ENCODE measurements at regions not wholly inside any gene's neighbourhood (a gene's known extent, or its start where the extent isn't known, plus 50 kb on each side); places are given as distances from the start of the nearest gene placed in this dataset.

DNA sequence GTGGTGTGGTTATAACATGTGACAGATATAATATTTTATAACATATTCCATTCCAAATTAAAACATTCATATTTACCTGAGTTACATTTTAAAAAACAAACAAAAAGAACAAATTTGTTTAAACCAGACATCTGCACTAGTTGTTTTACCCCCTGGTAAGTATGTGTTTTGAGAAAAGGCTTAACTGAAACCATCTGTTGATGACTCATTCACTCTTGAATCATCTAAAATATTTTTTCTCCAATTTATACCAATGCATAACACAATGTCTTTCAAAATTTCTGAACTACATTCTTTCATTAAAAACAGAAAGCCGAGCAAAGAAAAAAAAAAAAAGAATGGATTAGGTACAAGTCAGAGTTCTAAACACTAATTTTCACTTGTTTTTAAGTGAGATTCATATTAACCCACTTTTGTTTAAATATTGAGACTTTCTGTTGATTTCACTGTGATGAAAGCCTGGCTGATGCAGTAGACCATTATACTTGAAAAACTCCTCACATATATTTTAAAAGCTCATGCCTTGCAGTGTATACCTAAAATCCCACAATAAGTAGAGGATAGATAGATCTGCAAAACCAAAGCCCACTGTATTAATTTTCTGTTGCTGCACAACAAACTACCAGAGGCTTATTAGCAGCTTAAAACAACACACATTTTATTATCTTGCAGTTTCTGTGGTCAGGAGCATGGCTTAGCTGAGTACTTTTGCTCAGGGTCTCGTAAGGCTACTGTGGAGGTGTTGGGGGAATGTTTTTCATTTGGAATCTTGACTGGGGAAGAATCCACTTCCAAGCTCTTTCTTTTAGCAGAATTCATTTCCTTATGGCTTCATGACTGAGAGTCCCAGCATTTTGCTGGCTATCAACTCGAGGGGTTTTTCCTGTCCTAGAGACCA, 221.5 kb downstream of the PCDH18 start:
- DNase-seq (ENCODE audit: low read depth in 2 of 2): peak; percentile 86 to 88

- DNase-seq (ENCODE audit: low read depth in 2 of 2): peak; percentile 44 to 48
Observed at GRCh38 chr4:137310166-137310565, 222.1 kb downstream of the PCDH18 start.

DNA sequence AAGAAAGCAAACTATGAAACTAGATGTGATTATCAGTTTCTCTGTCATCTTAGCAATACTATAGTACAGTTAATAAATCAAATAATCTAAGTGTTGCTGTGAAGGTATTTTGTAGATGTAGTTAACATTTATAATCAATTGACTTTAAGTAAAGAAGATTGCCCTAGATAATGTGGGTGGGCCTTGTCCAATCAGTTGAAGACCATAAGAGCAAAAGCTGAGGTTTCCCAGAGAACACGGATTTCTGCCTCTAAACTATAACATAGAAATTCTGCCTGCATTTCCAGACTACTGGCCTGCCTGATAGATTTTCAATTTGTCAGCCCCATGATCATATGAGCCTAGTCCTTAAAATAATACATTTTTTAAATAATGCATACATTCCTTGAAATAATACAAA, 222.9 kb downstream of the PCDH18 start:
- DNase-seq (ENCODE audit: low read depth in 2 of 2): no peak

GRCh38 chr4:137307806-137308205, 224.5 kb downstream of the PCDH18 start:
- DNase-seq (ENCODE audit: low read depth in 2 of 2): peak; percentile 31 to 32

DNA sequence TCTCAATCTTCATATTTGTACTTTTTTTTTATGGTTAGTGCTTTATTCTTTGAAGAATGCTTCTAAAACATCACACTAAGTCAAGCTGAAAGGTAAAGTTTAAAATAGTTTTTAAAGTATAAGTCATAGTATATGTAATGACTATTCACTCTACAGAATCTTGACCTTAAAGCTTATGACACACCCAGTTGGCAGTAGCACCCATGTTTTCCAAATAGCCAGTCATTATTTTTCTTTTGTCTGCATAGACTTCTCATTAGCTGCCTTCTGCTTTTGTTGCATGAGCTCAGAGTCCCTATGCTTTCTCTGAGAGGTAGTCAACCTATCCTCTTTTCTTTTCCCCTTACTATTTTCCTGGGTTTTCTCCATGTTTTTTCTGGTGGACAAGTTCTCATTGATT, 231.5 kb downstream of the PCDH18 start:
- no peak for DNase-seq (ENCODE audit: low read depth in 2 of 2)

- no peak for DNase-seq (ENCODE audit: low read depth in 2 of 2)
Observed at GRCh38 chr4:137299281-137299680, 233.0 kb downstream of the PCDH18 start.

DNA sequence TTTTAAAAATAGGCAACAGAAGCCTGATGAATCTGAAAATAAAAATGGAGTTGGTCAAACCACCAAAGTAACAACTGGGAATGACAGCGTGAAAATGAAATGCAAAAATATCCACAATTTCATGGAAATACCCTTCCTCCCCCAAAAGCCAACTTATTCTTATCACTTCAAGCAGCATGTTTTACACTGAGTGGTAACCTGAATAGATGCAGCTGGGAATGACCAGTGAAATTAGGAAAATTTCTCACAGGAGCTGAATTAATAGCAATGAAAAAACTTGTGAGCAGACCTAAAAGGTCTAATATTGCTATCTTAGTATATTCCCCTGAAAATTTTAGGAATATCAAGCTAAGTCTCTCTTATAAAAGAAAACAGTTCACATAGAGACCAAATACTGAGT, 239.0 kb downstream of the PCDH18 start:
- DNase-seq (ENCODE audit: low read depth in 2 of 2): no peak

DNA sequence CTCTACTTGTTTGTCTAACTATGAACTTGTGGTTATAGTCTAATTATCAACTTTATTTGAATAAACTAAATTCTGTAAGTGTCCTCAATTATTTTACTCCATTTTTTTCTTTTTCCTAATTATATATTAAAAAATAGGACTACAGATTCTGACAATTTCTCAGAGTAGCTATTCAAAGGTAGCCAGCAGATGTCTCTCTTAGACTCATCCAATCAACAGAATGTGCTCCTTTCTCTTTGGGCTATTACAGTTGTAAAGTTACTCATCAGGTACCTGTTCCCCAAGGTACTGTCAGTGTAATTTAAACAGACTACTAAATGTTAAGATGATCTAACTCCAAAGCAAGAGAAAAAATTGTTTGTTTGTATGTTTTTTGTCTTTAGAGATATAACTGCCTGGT, 248.6 kb downstream of the PCDH18 start:
- peak in 1 of 2 experiments; percentile 20 for DNase-seq (ENCODE audit: low read depth in 2 of 2)

DNA sequence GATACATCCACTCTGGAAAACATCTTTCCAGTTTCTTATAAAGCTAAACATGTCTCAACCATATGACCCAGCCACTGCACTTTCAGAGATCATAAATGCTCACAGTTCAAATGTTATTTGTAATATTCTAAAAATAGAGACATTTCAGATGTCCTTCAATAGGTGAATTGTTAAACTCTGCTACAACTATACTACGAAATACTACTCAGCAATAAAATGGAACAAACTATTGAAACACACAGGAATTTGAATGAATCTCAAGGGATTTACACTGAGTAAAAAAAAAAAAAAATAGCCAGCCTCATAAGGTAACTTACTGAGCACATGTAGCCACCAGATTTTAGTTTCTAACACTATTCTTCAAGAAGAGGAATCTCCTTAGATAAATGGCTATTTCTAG, 253.9 kb downstream of the PCDH18 start:
- DNase-seq (ENCODE audit: low read depth in 2 of 2): peak in 1 of 2 experiments; percentile 13

GRCh38 chr4:137274404-137274803, 257.9 kb downstream of the PCDH18 start:
- DNase-seq (ENCODE audit: low read depth in 2 of 2): peak in 1 of 2 experiments; percentile 40

DNA sequence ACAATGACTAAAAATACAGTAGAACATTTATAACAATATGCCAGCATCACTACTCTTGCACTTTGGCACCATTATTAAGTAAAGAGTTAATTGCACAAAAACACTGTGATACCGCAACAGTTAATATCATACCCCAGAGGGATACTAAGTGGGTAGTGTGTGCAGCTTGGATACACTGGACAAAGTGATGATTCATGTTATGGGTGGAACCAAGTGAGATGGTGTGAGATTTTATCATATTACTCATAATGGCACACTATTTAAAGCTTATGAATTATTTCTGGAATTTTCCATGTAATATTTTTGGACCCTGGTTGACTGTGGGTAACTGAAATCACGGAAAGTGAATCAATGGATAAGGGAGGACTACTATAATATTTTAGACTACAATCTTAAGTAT, 265.3 kb downstream of the PCDH18 start:
- peak in 1 of 2 experiments; percentile 35 for DNase-seq (ENCODE audit: low read depth in 2 of 2)

DNA sequence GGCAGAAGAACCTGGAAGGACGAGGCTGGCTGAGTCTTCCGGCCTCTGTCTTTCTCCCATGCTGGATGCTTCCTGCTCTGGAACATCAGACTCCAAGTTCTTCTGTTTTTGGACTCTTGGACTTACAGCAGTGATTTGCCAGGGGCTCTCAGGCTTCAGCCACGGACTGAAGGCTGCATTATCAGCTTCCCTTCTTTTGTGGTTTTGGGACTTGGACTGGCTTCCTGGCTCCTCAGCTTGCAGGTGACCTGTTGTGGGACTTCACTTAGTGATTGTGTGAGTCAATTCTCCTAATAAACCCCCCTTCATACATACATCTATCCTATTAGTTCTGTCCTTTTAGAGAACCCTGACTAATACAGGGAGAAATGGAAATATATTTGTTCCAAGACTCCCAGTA, 265.8 kb downstream of the PCDH18 start:
- DNase-seq (ENCODE audit: low read depth in 2 of 2): no peak

DNA sequence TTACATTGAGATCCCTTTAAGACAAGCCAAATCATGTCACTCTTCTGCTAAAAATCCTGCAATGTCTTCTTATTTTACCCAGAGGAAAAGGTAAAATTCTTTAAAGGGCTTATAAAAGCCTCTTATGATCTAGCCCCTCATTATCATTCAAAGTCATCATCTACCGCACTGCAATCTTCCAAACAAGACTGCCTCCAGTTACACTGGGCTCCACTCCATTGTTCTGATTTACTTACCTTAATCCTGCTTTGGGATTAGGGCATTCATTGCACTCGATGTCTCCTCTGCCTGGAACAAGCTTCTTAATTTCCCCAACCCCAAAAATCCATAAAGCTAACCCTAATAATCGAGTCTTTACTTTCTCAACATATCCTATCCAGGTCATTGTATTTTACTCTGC, 269.1 kb downstream of the PCDH18 start:
- no peak for DNase-seq (ENCODE audit: low read depth in 2 of 2)

- DNase-seq (ENCODE audit: low read depth in 2 of 2): peak; percentile 43 to 49
Observed at GRCh38 chr4:137253949-137254348, 278.3 kb downstream of the PCDH18 start.

DNA sequence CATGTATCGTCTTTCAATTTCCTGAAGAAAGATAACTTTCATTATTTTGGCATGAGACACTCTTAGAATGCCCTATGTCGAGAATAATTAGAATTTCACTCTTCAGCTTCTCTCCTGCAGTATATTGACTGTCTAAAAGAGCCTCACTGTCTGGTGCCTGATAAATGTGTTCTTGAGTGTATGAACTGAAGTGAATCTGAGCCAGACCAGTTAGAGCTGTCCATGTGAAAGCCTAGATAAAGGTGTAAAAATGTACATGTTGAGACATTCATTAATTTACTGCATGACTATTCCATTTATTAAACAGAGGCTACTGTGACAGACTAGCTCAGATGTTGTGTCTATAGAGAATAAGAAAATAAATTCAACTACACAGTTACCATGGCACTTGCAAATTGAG, 283.2 kb downstream of the PCDH18 start:
- DNase-seq (ENCODE audit: low read depth in 2 of 2): no peak

GRCh38 chr4:137238456-137239162, 293.7 kb downstream of the PCDH18 start:
- DNase-seq (ENCODE audit: low read depth in 2 of 2): no peak

GRCh38 chr4:137226900-137227299, 305.4 kb downstream of the PCDH18 start:
- no peak for DNase-seq (ENCODE audit: low read depth in 2 of 2)

GRCh38 chr4:137226221-137226620, 306.1 kb downstream of the PCDH18 start:
- DNase-seq (ENCODE audit: low read depth in 2 of 2): no peak

DNA sequence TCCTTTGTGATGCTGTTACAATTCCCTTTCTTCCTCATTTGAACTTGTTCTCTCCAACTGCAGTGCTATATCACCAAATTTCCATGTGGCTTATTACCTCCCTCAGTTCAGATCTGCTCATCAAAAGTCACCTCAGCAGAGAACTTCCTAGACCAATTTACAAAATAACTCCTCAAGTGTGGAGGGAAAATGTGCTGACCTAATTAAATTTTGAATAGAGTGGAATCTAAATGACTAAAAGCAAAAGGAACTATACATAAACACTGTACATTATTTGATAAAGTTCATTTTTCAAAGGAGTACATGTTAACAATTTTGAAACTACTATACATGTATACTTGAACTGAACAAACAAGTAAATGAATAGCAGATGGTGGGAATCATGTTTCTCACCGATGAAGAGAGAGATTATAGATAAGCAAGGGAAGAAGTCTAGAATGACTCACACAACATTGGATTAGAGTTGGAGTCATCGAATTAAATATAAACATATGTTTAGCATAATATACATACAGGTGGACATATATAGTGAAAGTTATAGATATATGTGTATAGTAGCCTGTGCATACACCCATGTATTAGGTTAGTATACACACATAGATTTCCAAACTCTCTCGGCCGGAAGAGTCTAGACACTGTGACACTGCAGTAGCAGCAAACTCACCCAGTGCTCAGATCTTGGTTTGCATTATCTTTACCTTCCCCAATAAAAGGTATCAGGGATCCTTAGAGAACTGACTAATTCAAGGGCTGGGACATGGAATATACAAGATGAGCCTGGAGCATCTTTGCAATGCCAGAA, 318.7 kb downstream of the PCDH18 start:
- DNase-seq (ENCODE audit: low read depth in 2 of 2): peak; percentile 77 to 83

GRCh38 chr4:137212601-137213000, 319.7 kb downstream of the PCDH18 start:
- DNase-seq (ENCODE audit: low read depth in 2 of 2): no peak

GRCh38 chr4:137209240-137209639, 323.1 kb downstream of the PCDH18 start:
- DNase-seq (ENCODE audit: low read depth in 2 of 2): no peak

GRCh38 chr4:137206781-137207180, 325.5 kb downstream of the PCDH18 start:
- no peak for DNase-seq (ENCODE audit: low read depth in 2 of 2)
